HepG2 (cell line): ENCODE measurements at regions not wholly inside any gene's neighbourhood (a gene's known extent, or its start where the extent isn't known, plus 50 kb on each side); places are given as distances from the start of the nearest gene placed in this dataset.

ENCODE experiments used
- ATAC-seq: fragments of 200-7000 bp; cut with Tn5 transposase; 3 replicates; pipeline ENCODE4 v1.9.1; 2020; ENCODE audit warnings: mild to moderate bottlenecking, moderate library complexity
- BruUV-seq: library from RNA; stranded (reverse); fragments of 400-500 nt; replicated peaks from 2 replicates; lab custom pipeline; 2021; lab: Mats Ljungman, UMichigan
- CTCF ChIA-PET: fragments of 300-600 bp; formaldehyde crosslinking; extraction: SDS; loops from one replicate; lab custom pipeline; 2021; ENCODE audit warnings: low total read pairs, inconsistent platforms, low intra/inter-chr PET ratio; lab: Yijun Ruan, JAX
- POLR2A ChIA-PET: fragments of 350-600 bp; sonication (Branson Sonifier 250); formaldehyde crosslinking; loops from one replicate; lab custom pipeline; 2020; ENCODE audit warnings: antibody characterized with exemption, inconsistent platforms; lab: Yijun Ruan, JAX
- DNase-seq: peaks from one replicate; pipeline ENCODE4 v3.0.0-alpha.2; 2015; ENCODE audit warnings: low spot score
- FAIRE-seq: peaks from 3 replicates; lab custom pipeline; 2011; peaks lifted over from hg19 to GRCh38; lab: Jason Lieb, UNC
- H2AFZ ChIP-seq: one replicate; pipeline ENCODE4 v1.6.1; 2011; ENCODE audit warnings: low read length, inconsistent platforms
- H3K27ac ChIP-seq: fragments of 300-600 bp; 3 replicates; pipeline ENCODE4 v1.8.0; 2011; ENCODE audit warnings: mixed run types, mild to moderate bottlenecking, mixed read lengths, low read length, inconsistent platforms; ENCODE audit not compliant: insufficient read depth; ENCODE audit errors: extremely low read length
- H3K27me3 ChIP-seq, 2 experiments: fragments of 200-600 bp in 1 of 2; 2 replicates in 1 of 2; 3 replicates in 1 of 2; pipeline versions ENCODE4 v1.6.0 to v1.8.0; 2011; ENCODE audit warnings: low read length in 2 of 2, mild to moderate bottlenecking in 2 of 2, moderate library complexity in 2 of 2, inconsistent platforms in 1 of 2; ENCODE audit not compliant: insufficient read depth in 2 of 2, control insufficient read depth in 1 of 2
- H3K36me3 ChIP-seq, 2 experiments: fragments of 200-600 bp in 1 of 2; replicated peaks in 1 of 2; 2 replicates in 1 of 2; 3 replicates in 1 of 2; pipeline versions ENCODE4 v1.5.1 to v1.8.0; 2011; ENCODE audit warnings: low read length in 2 of 2, inconsistent platforms in 1 of 2; ENCODE audit not compliant: insufficient read depth in 2 of 2, control insufficient read depth in 1 of 2
- H3K4me1 ChIP-seq: 2 replicates; pipeline ENCODE4 v1.5.1; 2012; ENCODE audit warnings: low read length, inconsistent platforms; ENCODE audit not compliant: insufficient read depth
- H3K4me2 ChIP-seq: 2 replicates; pipeline ENCODE4 v1.6.0; 2011; ENCODE audit warnings: low read depth, low read length, inconsistent platforms
- H3K4me3 ChIP-seq, 3 experiments: fragments of 200-600 bp in 1 of 3; sonication (generic), shearing (Covaris generic) in 1 of 3; replicated peaks in 1 of 3; 2 replicates each; pipeline ENCODE4 v1.5.1; 2011 to 2016; ENCODE audit warnings: low read length in 3 of 3, inconsistent platforms in 2 of 3, low read depth in 2 of 3, mild to moderate bottlenecking in 2 of 3, control low read depth in 1 of 3, mixed read lengths in 1 of 3; ENCODE audit not compliant: insufficient read depth in 1 of 3
- H3K79me2 ChIP-seq: one replicate; pipeline ENCODE4 v1.6.1; 2011; ENCODE audit warnings: low read length, inconsistent platforms; ENCODE audit not compliant: insufficient read depth
- H3K9ac ChIP-seq: 2 replicates; pipeline ENCODE4 v1.6.0; 2011; ENCODE audit warnings: mild to moderate bottlenecking, low read depth, low read length, inconsistent platforms; ENCODE audit not compliant: insufficient read depth
- H3K9me3 ChIP-seq: 2 replicates; pipeline ENCODE4 v1.5.1; 2012; ENCODE audit warnings: mild to moderate bottlenecking, low read length
- H4K20me1 ChIP-seq: 2 replicates; pipeline ENCODE4 v1.6.0; 2011; ENCODE audit warnings: inconsistent platforms, mild to moderate bottlenecking, low read length, moderate library complexity; ENCODE audit not compliant: insufficient read depth
- AGO1 ChIP-seq: fragments of 200-400 bp; formaldehyde crosslinking; IDR thresholded peaks from 2 replicates; pipeline ENCODE4 v1.6.1; 2017; ENCODE audit warnings: mild to moderate bottlenecking, low read depth, low read length, moderate library complexity; ENCODE audit not compliant: poor library complexity, severe bottlenecking
- ARHGAP35 ChIP-seq: sonication (generic); formaldehyde crosslinking; IDR thresholded peaks from 2 replicates; pipeline ENCODE4 v1.9.0; 2022; ENCODE audit warnings: mild to moderate bottlenecking, inconsistent platforms, moderate library complexity, missing genetic modification reagents, borderline replicate concordance
- ASH2L ChIP-seq: fragments of 300-600, 200-600 bp; sonication (generic); IDR thresholded peaks from 2 replicates; pipeline ENCODE4 v1.7.0; 2017; ENCODE audit warnings: low read depth, mild to moderate bottlenecking, moderate library complexity, mixed read lengths, low read length; ENCODE audit not compliant: insufficient read length
- BORCS8-MEF2B ChIP-seq: sonication (generic); formaldehyde crosslinking; IDR thresholded peaks from 2 replicates; pipeline ENCODE4 v1.8.0; 2022; ENCODE audit warnings: mild to moderate bottlenecking, missing genetic modification reagents
- HIVEP1 ChIP-seq: sonication (generic); formaldehyde crosslinking; IDR thresholded peaks from 2 replicates; pipeline ENCODE4 v1.4.0; 2020; ENCODE audit warnings: mild to moderate bottlenecking, missing genetic modification reagents
- KDM6A ChIP-seq: IDR thresholded peaks from 2 replicates; pipeline ENCODE4 v1.6.1; 2016; ENCODE audit warnings: low read depth
- KLF9 ChIP-seq: IDR thresholded peaks from 2 replicates; pipeline ENCODE4 v1.6.1; 2016; ENCODE audit warnings: low read depth
- NFYC ChIP-seq: IDR thresholded peaks from 2 replicates; pipeline ENCODE4 v1.6.1; 2016; ENCODE audit warnings: missing genetic modification reagents, missing compliant biosample characterization
- NR2F1 ChIP-seq, 2 experiments: fragments of 450-650 bp in 1 of 2; formaldehyde crosslinking in 1 of 2; IDR thresholded peaks; 2 replicates each; pipeline versions ENCODE4 v1.5.0 to v1.6.1; 2016 to 2020; ENCODE audit warnings: mild to moderate bottlenecking in 1 of 2, missing compliant biosample characterization in 1 of 2, missing genetic modification reagents in 1 of 2, moderate library complexity in 1 of 2
- POGZ ChIP-seq: sonication (generic); formaldehyde crosslinking; IDR thresholded peaks from 2 replicates; pipeline ENCODE4 v1.4.0; 2020; ENCODE audit warnings: mild to moderate bottlenecking, missing genetic modification reagents
- PRDM15 ChIP-seq: sonication (generic); formaldehyde crosslinking; IDR thresholded peaks from 2 replicates; pipeline ENCODE4 v1.4.0; 2020; ENCODE audit warnings: missing genetic modification reagents
- SIN3A ChIP-seq: IDR thresholded peaks from 2 replicates; pipeline ENCODE4 v1.6.1; 2011; ENCODE audit warnings: low read depth, mild to moderate bottlenecking, control low read depth, low read length, borderline replicate concordance
- ZFP1 ChIP-seq: IDR thresholded peaks from 2 replicates; pipeline ENCODE4 v1.6.1; 2016
- WGBS: methylation state at CpG from one replicate; pipeline ENCODE4 v1.1.6; 2017; ENCODE audit warnings: low lambda C conversion rate; 5-methylcytosine and 5-hydroxymethylcytosine counted together
- in situ Hi-C: cut with HindIII; loops from 2 replicates; pipeline ENCODE4 v1.10.0; 2017; ENCODE audit warnings: low pct_unique_long_range_greater_than_20kb; ENCODE audit not compliant: extremely low pct_ligation_motif_present
- intact Hi-C: fragments of 100-400 bp; cut with micrococcal nuclease; formaldehyde crosslinking; loops from one replicate; pipeline ENCODE4 v1.10.0; 2022; ENCODE audit not compliant: unreplicated experiment
- TF ChIP-seq, protein P1 (sequence below): sonication (generic); formaldehyde crosslinking; IDR thresholded peaks from 2 replicates; pipeline ENCODE4 v1.9.0; 2021; ENCODE audit warnings: missing genetic modification reagents, borderline replicate concordance
- TF ChIP-seq, protein P2 (sequence below): sonication (generic); formaldehyde crosslinking; IDR thresholded peaks from 2 replicates; pipeline ENCODE4 v1.8.1; 2023; ENCODE audit warnings: mild to moderate bottlenecking, missing genetic modification reagents, borderline replicate concordance
- TF ChIP-seq, protein P3 (sequence below), 2 experiments: sonication (generic) in 1 of 2; formaldehyde crosslinking in 1 of 2; IDR thresholded peaks; 2 replicates each; pipeline versions ENCODE4 v1.4.0 to v1.6.1; 2018 to 2020; ENCODE audit warnings: missing genetic modification reagents in 2 of 2, borderline replicate concordance in 1 of 2, low read depth in 1 of 2, mild to moderate bottlenecking in 1 of 2, missing biosample characterization in 1 of 2

DNA sequence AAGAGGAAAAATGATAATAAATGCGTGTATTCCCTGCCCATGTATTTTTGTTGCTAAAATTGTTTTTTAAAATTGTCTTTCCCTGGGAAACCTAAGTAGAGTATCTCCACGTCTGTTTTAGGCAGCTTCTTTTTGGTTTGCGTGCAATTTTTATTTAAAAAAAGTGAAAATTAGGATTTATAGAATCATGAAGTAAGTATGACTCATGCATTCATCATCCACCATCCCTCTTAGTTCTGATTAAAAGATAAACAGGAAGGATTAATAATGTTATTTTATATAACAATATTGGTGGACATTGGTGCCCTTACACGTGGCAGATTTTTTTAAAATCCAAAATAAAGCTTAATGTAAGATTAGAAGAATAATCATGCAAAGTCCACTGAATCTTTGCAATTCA is 358.7 kb downstream of the MED10 start:
- Histone ChIP-seq H3K27ac (no peak overlapping the region), H3K79me2 (no peaks in the 10 kb centered on the region), H3K27me3 (no peaks in the 10 kb centered on the region), H3K9ac (no peak overlapping the region), H3K4me1 (no peaks in the 10 kb centered on the region), H3K9me3 (no peaks in the 10 kb centered on the region), H3K4me2 (no peak overlapping the region), H3K4me3 (no peak overlapping the region), H3K36me3 (no peaks in the 10 kb centered on the region), H4K20me1 (no peaks in the 10 kb centered on the region), H2AFZ (no peak overlapping the region)
- no peak for ATAC-seq
- TF ChIP-seq KLF9 (CRISPR knock-in tag) (no peak), PRDM15 (CRISPR knock-in tag) (no peak), AGO1 (no peak), BORCS8-MEF2B (CRISPR knock-in tag) (no peak), POGZ (no peak), ASH2L (no peak), NFYC (CRISPR knock-in tag) (no peak), ZFP1 (no peak), ARHGAP35 (CRISPR knock-in tag) (no peak), NR2F1 (CRISPR knock-in tag; IDR thresholded peaks at IDR 0.05) (no peak), KDM6A (CRISPR knock-in tag) (no peak), HIVEP1 (CRISPR knock-in tag) (no peak), SIN3A (no peak)
- TF ChIP-seq, protein P1, sequence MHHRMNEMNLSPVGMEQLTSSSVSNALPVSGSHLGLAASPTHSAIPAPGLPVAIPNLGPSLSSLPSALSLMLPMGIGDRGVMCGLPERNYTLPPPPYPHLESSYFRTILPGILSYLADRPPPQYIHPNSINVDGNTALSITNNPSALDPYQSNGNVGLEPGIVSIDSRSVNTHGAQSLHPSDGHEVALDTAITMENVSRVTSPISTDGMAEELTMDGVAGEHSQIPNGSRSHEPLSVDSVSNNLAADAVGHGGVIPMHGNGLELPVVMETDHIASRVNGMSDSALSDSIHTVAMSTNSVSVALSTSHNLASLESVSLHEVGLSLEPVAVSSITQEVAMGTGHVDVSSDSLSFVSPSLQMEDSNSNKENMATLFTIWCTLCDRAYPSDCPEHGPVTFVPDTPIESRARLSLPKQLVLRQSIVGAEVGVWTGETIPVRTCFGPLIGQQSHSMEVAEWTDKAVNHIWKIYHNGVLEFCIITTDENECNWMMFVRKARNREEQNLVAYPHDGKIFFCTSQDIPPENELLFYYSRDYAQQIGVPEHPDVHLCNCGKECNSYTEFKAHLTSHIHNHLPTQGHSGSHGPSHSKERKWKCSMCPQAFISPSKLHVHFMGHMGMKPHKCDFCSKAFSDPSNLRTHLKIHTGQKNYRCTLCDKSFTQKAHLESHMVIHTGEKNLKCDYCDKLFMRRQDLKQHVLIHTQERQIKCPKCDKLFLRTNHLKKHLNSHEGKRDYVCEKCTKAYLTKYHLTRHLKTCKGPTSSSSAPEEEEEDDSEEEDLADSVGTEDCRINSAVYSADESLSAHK: no peak
- TF ChIP-seq, protein P2, sequence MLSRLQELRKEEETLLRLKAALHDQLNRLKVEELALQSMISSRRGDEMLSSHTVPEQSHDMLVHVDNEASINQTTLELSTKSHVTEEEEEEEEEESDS (CRISPR knock-in tag): no peak
- TF ChIP-seq, protein P3, sequence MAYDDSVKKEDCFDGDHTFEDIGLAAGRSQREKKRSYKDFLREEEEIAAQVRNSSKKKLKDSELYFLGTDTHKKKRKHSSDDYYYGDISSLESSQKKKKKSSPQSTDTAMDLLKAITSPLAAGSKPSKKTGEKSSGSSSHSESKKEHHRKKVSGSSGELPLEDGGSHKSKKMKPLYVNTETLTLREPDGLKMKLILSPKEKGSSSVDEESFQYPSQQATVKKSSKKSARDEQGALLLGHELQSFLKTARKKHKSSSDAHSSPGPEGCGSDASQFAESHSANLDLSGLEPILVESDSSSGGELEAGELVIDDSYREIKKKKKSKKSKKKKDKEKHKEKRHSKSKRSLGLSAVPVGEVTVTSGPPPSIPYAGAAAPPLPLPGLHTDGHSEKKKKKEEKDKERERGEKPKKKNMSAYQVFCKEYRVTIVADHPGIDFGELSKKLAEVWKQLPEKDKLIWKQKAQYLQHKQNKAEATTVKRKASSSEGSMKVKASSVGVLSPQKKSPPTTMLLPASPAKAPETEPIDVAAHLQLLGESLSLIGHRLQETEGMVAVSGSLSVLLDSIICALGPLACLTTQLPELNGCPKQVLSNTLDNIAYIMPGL (CRISPR knock-in tag; IDR thresholded peaks at IDR 0.05; ENCODE audit: borderline replicate concordance in 1 of 2, low read depth in 1 of 2): no peak
- WGBS: under 1% methylated on average over 4 of the region's 4 CpGs
- no peak for DNase-seq
- CTCF ChIA-PET: no interaction called here
- FAIRE-seq: no peak
- in situ Hi-C loops (no loop called here), intact Hi-C loops (no loop called here)
- BruUV-seq: no TSS peak
- POLR2A ChIA-PET: no interaction called here
